Motor neuron (in vitro differentiated cells): ENCODE measurements at regions not wholly inside any gene's neighbourhood (a gene's known extent, or its start where the extent isn't known, plus 50 kb on each side); places are given as distances from the start of the nearest gene placed in this dataset.
"Not testable (repeated sequence)": the region's sequence is repeated elsewhere in the genome, so short reads cannot be mapped to it uniquely, and the experiment has no call there.

Experiments
- ATAC-seq, 8 experiments: fragments of 200-7000 bp; cut with Tn5 transposase; replicated peaks in 6 of 8; 2 replicates each; pipeline ENCODE4 v1.8.0; 2021; ENCODE audit warnings: mild to moderate bottlenecking in 8 of 8, moderate library complexity in 8 of 8
- H3K27ac ChIP-seq, 2 donors: fragments of 250-450 bp; sonication (Bioruptor Pico); 2 replicates each; pipeline ENCODE4 v1.9.0; 2021; ENCODE audit warnings: antibody characterized with exemption in 2 of 2, mild to moderate bottlenecking in 2 of 2, moderate library complexity in 1 of 2
- H3K4me1 ChIP-seq, 2 donors: fragments of 250-450 bp; sonication (Bioruptor Pico); replicated peaks in 1 of 2; 2 replicates each; pipeline ENCODE4 v1.6.1; 2021; ENCODE audit warnings: antibody characterized with exemption in 2 of 2, mild to moderate bottlenecking in 2 of 2, moderate library complexity in 1 of 2
- H3K4me3 ChIP-seq, 5 donors: fragments of 250-450 bp; sonication (Bioruptor Pico); 2 replicates each; pipeline ENCODE4 v1.9.0; 2021; ENCODE audit warnings: antibody characterized with exemption in 5 of 5, mild to moderate bottlenecking in 5 of 5, moderate library complexity in 4 of 5
- WGBS, 10 experiments: fragments of 450-650 bp; shearing (Covaris generic); methylation state at CpG; one replicate each; pipeline ENCODE4 v1.0.0; 2022; 5-methylcytosine and 5-hydroxymethylcytosine counted together
- in situ Hi-C, 9 experiments: fragments of 400-800 bp; cut with MboI; loops; one replicate each; pipeline ENCODE4 v1.15.0; 2021; ENCODE audit warnings: low sequenced_read_pairs in 9 of 9, low pct_unique_long_range_greater_than_20kb in 2 of 9; ENCODE audit not compliant: unreplicated experiment in 9 of 9

DNA sequence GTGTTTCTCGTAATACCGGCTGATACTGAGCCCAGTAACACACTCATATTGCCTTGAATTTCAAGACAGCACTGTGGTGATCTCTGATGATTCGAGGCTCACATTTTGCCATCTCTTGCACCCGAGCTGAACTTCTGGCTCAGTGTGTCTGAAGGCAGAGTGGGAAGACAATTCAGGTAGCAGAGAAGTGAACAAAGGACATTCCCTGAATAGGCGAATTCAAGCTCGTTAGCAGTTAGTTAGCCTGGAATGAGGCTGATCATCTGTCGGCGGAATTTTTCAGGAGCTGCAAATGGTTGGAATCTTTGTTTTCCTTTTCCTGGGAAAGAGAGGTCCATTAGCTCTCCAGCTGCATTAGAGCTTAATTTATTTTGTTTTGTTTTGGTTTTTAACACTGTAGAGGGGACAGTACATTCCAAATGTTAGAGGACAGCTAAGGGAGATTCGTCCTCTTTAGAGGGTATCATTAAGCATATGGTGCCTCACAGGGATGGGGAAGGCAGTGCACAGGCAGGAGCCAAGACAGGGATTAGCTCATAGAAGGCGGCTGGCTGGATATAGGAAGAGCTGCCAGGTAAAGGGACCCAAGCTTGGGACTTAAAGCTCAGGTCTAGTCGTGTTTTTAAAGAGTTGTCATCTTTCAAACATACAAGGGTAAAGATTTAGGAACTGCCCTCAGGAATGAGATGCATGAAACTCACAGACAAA, 119.7 kb upstream of the DLG1 start:
- in situ Hi-C loops, result no loop called here
- no peak overlapping the region for H3K4me3 ChIP-seq
- 7 to 73% (median 61%) methylated on average over 3 to 9 of the region's 11 CpGs for WGBS, 10 experiments
- peak in 4 of 8 experiments; percentile 15 to 77 (median 31) for ATAC-seq
- H3K4me1 ChIP-seq, result peaks cover 11 to 12% of the 10 kb centered on the region in 2 donors
- H3K27ac ChIP-seq, result no peak overlapping the region

DNA sequence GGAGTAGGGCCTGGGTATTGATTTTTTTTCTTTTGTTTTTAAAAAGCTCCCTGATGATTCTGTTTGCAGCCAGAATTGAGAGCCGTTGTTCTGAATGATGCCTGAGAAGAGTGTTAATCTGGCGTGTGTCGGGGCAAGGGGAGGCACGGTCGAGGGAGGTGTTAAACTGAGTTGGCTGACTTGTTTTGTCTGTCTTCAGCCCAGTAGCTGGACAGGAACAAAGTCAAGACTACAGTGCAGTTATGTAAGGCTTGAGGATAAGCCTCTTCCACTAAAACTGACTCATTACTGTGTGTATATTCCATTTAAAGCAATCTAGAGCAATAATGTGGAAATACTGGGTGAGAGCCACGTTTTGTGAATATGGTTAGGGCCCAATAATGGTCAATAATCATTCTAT, 119.0 kb upstream of the DLG1 start:
- no peak overlapping the region for H3K4me3 ChIP-seq
- peak in 2 of 8 experiments; percentile 17 to 85 for ATAC-seq
- H3K4me1 ChIP-seq, result peaks cover 11 to 12% of the 10 kb centered on the region in 2 donors
- H3K27ac ChIP-seq, result no peak overlapping the region
- in situ Hi-C loops, result no loop called here
- 0 to 100% (median 55%) methylated on average over 1 to 6 of the region's 6 CpGs; no CpG with 5 or more reads in 1 of the 10 experiments for WGBS, 10 experiments

DNA sequence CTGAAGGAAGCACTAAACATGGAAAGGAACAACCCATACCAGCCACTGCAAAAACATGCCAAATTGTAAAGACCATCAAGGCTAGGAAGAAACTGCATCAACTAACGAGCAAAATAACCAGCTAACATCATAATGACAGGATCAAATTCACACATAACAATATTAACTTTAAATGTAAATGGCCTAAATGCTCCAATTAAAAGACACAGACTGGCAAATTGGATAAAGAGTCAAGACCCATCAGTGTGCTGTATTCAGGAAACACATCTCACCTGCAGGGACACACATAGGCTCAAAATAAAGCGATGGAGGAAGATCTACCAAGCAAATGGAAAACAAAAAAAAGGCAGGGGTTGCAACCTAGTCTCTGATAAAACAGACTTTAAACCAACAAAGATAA, 113.5 kb upstream of the DLG1 start:
- H3K4me3 ChIP-seq, ATAC-seq, in situ Hi-C loops, H3K4me1 ChIP-seq, H3K27ac ChIP-seq: not testable (repeated sequence)
- whole genome bisulfite sequencing, 10 experiments, result no CpG with 5 or more reads among the region's 2 CpGs

DNA sequence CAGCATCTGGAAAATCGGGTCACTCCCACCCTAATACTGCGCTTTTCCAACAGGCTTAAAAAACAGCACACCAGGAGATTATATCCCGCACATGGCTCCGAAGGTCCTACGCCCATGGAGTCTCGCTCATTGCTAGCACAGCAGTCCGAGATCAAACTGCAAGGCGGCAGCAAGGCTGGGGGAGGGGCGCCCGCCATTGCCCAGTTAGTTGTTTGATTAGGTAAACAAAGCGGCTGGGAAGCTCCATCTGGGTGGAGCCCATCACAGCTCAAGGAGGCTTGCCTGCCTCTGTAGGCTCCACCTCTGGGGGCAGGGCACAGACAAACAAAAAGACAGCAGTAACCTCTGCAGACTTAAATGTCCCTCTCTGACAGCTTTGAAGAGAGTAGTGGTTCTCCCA, 111.8 kb upstream of the DLG1 start:
- H3K4me3 ChIP-seq, in situ Hi-C loops, ATAC-seq, H3K4me1 ChIP-seq, H3K27ac ChIP-seq: not testable (repeated sequence)
- WGBS, 10 experiments, result no CpG with 5 or more reads among the region's 11 CpGs

DNA sequence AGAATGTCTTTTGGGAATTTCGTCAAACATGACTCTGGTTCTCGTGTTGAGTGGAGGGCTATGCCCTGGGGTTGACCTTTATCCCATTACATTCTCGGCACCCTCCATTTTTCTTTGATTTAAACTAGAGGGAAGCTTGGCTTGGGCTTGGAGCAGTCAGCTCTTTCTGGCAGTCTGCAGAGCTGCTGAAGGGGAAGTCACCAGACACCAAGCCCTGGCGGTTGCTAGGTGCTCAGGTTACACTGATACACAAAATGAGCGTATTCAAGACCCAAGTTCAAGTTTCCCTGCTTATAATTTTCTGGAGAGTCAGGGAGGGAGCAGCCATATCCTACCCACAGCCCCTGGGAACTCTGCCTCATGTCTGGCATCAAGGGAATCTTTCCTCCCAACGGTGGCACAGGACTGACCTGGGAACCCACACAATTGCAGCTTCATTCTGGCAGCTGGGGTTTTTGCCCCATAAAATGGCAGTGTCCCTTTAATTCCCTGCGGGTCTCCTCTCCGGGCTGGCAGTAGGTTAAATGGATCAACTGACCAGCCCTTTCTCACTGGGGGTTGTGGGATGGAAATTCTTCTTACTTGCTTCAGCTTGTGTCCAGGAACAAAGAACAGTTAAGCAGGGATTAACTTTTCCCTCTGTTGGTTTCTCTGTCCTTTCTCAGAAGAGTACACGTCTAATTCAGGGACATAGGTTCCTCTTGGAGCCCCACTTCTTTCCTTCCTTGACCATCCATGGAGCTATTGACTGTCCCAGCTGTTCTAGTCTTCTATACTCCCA, 110.0 kb upstream of the DLG1 start:
- H3K27ac ChIP-seq, result no peak overlapping the region
- 10 to 72% (median 52%) methylated on average over 1 to 6 of the region's 9 CpGs for WGBS, 10 experiments
- in situ Hi-C loops, result no loop called here

DNA sequence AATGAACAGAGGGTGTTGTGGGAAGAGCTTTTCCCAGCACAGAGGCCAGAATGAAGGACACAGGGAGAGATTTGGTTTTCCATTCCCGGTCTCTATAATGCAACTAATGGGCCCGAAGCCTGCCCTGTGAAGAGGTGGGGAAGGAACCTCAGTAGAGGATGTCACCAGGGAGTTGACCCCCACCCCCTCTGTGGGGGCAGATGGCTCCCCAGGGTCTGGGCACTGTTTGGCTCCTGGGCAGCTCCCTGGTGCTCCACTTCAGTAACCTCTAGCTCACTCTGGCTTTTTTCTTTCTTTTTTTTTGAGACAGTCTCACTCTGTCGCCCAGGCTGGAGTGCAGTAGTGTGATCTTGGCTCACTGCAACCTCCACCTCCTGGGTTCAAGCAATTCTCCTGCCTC, 109.1 kb upstream of the DLG1 start:
- peaks cover 2 to 9% of the 10 kb centered on the region in 2 donors for H3K4me1 ChIP-seq
- WGBS, 10 experiments, result 30 to 86% (median 41%) methylated on average over 1 to 3 of the region's 3 CpGs; no CpG with 5 or more reads in 6 of the 10 experiments
- no peak for ATAC-seq

More for the DNA sequence above, 110.0 kb upstream of the DLG1 start:
- Histone ChIP-seq H3K4me3 (no peak overlapping the region), H3K4me1 (peaks cover 2 to 9% of the 10 kb centered on the region in 2 donors)
- ATAC-seq, result peak in 3 of 8 experiments; percentile 40 to 99 (median 45)

DNA sequence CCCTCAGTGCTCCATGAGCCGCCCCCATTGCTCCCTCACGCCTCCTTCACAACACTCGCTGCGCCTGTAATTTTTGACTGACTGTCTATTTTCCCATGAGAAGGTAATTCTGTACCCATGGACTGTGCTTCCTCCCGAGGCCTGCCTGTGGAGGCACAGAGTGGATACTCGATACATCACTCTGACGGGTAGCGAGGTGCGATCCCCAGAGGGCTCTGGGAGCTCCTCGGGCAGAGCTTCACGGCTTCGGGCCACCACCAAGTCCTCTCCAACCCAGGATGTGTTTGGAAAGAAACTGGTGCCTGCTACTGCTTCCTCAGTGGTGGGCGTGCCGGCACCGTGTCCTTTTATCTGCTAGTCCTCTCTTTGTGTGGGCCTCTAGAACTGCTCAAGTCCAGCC, 108.6 kb upstream of the DLG1 start:
- H3K4me3 ChIP-seq, result no peak overlapping the region
- in situ Hi-C loops, result no loop called here
- ATAC-seq, result no peak
- no peak overlapping the region for H3K27ac ChIP-seq
- WGBS, 10 experiments, result 50 to 98% (median 86%) methylated on average over 1 to 8 of the region's 15 CpGs; no CpG with 5 or more reads in 7 of the 10 experiments
- H3K4me1 ChIP-seq, result peaks cover 2 to 9% of the 10 kb centered on the region in 2 donors

More for the DNA sequence above, 109.1 kb upstream of the DLG1 start:
- in situ Hi-C loops, result no loop called here
- Histone ChIP-seq H3K4me3 (no peak overlapping the region), H3K27ac (no peak overlapping the region)

DNA sequence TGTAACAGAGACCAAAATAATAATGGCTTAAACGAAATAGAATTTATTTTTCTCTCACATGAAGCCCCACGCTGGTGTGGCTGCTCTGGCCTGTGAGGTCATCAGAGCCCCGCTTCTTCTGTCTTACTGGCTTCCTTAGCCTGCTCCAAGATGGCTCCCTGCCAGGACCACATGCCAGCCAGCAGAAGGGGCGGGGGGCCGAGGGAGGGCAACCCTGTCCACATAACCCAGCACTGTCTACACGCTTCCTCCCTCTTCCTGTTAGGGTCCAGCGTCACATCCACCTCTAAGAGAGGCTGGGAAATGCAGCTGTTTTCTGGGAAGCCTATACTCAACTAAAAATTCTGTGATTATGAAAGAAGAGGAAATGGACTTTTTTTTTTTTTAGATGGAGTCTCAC, 107.9 kb upstream of the DLG1 start:
- peak in 4 of 8 experiments; percentile 26 to 73 (median 48) for ATAC-seq
- 40 to 100% (median 82%) methylated on average over 1 to 7 of the region's 7 CpGs; no CpG with 5 or more reads in 3 of the 10 experiments for WGBS, 10 experiments
- in situ Hi-C loops, result no loop called here
- no peak overlapping the region for H3K4me3 ChIP-seq
- H3K4me1 ChIP-seq, result peaks cover 2 to 9% of the 10 kb centered on the region in 2 donors
- H3K27ac ChIP-seq, result no peak overlapping the region

DNA sequence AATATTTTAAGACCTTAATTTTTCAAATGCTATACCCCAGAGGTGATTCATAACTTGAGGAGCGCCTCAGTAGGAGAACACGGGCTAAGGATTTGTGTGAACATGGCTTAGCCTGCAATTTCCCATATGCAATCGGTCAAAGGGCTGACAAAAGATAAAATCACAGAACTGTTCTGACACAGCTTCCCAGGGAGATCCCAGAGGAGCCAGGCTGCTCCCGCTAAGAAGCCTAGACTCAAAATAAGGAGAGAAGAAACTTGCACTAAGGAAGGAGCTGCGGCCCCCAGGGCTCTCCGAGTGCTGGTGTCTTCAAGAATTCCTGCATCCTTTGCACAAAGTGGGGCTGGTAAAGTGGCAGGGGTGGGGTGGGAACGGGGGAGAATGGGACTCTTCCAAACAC, 106.3 kb upstream of the DLG1 start:
- Histone ChIP-seq H3K27ac (peak overlapping the region in 1 of 2 donors; percentile 22), H3K4me3 (no peak overlapping the region), H3K4me1 (peaks cover 2 to 9% of the 10 kb centered on the region in 2 donors)
- ATAC-seq, result no peak
- WGBS, 10 experiments, result 29 to 100% (median 80%) methylated on average over 1 to 3 of the region's 7 CpGs; no CpG with 5 or more reads in 3 of the 10 experiments
- in situ Hi-C loops, result no loop called here

DNA sequence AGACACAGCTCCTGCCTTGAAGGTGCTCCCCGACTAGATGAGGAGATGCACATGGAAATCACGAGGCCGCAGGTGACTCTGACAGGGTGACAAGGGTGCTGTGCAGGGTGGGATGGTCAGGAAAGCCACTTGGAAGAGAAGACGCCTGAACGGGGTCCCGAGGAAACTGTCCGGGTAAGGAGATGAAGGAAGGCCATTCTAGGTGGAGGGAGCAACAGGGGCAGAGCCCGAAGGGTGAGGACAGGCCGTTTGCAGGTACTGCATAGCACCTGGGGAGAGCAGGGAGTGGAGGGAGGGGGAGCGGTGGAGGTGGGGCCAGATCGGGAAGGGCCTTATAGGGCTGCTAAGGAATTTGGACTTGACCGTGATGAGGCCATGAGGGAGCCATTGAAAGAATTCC, 105.6 kb upstream of the DLG1 start:
- no peak for ATAC-seq
- WGBS, 10 experiments, result 67 to 100% (median 86%) methylated on average over 1 to 7 of the region's 12 CpGs; no CpG with 5 or more reads in 6 of the 10 experiments
- in situ Hi-C loops, result no loop called here

DNA sequence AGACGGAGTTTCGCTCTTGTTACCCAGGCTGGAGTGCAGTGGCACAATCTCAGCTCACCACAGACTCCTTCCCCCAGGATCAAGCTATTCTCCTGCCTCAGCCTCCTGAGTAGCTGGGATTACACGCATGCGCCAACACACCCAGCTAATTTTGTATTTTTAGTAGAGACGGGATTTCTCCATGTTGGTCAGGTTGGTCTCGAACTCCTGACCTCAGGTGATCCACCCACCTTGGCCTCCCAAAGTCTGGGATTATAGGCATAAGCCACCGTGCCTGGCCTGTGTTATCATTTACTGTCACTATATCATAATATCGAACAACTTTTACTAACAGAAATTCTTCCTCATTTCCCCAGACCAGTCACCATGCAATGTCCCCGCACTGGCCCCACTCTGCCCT, 104.0 kb upstream of the DLG1 start:
- H3K4me3 ChIP-seq, in situ Hi-C loops, H3K4me1 ChIP-seq, ATAC-seq, H3K27ac ChIP-seq: not testable (repeated sequence)
- 80 to 100% (median 90%) methylated on average over 1 to 9 of the region's 9 CpGs; no CpG with 5 or more reads in 1 of the 10 experiments for WGBS, 10 experiments

More for the DNA sequence above, 105.6 kb upstream of the DLG1 start:
- Histone ChIP-seq H3K4me1 (peaks cover 2 to 9% of the 10 kb centered on the region in 2 donors), H3K27ac (no peak overlapping the region), H3K4me3 (no peak overlapping the region)

DNA sequence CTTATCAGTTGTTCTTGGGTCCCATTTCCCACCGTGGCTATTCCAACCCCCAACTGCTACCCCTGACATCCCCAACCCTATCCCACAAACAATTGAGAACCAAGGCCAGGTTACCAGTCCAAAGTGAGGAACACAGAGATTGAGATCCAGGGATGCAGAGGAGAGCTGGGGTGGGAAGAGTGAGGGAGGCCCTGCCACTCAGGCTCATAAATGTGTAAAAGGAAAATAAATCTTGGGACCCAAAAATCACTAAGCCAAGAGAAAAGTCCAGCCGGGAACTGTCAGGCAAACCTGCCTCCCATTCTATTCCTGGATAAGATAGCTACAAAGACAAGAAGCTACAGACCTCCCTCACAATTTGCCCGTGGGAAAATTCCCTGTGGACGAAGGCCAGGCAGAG, 101.1 kb upstream of the DLG1 start:
- Histone ChIP-seq H3K27ac (no peak overlapping the region), H3K4me1 (no peaks in the 10 kb centered on the region), H3K4me3 (no peak overlapping the region)
- in situ Hi-C loops, result no loop called here
- no peak for ATAC-seq
- 48 to 100% (median 70%) methylated on average over 1 to 3 of the region's 4 CpGs; no CpG with 5 or more reads in 6 of the 10 experiments for WGBS, 10 experiments

DNA sequence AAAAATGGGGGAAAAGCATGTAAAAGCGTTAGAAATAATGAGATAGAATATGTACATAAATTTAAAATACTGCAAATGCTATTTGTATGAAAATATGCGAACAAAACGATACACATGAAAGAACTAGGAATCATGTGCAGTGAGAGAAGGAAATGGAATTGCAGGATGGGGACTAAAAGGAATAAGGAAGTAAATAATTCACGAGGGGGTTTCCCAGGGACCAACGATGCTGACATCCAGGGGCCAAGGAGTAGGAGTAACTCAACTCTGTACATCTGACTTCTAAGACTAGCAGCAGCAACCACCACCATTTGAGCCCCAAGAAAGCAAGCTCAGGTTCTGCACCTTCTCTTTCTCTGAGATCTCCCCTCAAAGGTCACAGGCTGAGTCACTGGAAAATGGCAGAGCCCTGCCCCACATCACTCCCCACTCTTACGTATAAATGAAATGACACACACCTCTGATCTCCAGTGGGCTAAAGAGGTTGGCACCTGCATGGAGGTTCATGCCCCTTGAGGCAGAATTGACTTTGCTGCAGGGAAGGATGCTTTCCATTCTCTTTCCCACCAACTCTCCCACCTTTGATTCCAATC, 100.0 kb upstream of the DLG1 start:
- Histone ChIP-seq H3K4me3 (no peak overlapping the region), H3K27ac (no peak overlapping the region), H3K4me1 (no peaks in the 10 kb centered on the region)
- 1 to 100% (median 64%) methylated on average over 1 to 6 of the region's 6 CpGs for WGBS, 10 experiments
- in situ Hi-C loops, result no loop called here
- ATAC-seq, result peak in 2 of 8 experiments; percentile 50 to 79
